Thyroid gland (tissue), 4 donors: ENCODE measurements at regions not wholly inside any gene's neighbourhood (a gene's known extent, or its start where the extent isn't known, plus 50 kb on each side); places are given as distances from the start of the nearest gene placed in this dataset.

Source experiments
- DNase-seq, 2 donors: peaks; one replicate each; pipeline ENCODE4 v3.0.0-alpha.2; 2019
- H3K27ac ChIP-seq, 3 donors: fragments of 200-600 bp; sonication (generic); 1 replicate in 2 of 3; 2 replicates in 1 of 3; pipeline ENCODE4 v1.5.1; 2016 to 2019; ENCODE audit warnings: mild to moderate bottlenecking in 1 of 3, moderate library complexity in 1 of 3
- H3K27me3 ChIP-seq: fragments of 200-600 bp; sonication (generic); one replicate; pipeline ENCODE4 v1.5.1; 2019
- H3K36me3 ChIP-seq, 2 donors: fragments of 200-600 bp; sonication (generic); one replicate each; pipeline ENCODE4 v1.5.1; 2016 to 2019
- H3K4me1 ChIP-seq, 2 donors: fragments of 200-600 bp; sonication (generic); one replicate each; pipeline ENCODE4 v1.5.1; 2017 to 2019
- H3K4me3 ChIP-seq, 3 donors: fragments of 200-600 bp; sonication (generic); replicated peaks in 1 of 3; 1 replicate in 2 of 3; 2 replicates in 1 of 3; pipeline ENCODE4 v1.5.1; 2016; ENCODE audit warnings: mild to moderate bottlenecking in 1 of 3
- H3K9me3 ChIP-seq: fragments of 200-600 bp; sonication (generic); one replicate; pipeline ENCODE4 v1.5.1; 2017
- POLR2A ChIP-seq, 2 donors: fragments of 450-650 bp; IDR thresholded peaks; one replicate each; pipeline ENCODE4 v1.6.1; 2017; ENCODE audit warnings: antibody characterized with exemption in 2 of 2, mild to moderate bottlenecking in 2 of 2, moderate library complexity in 1 of 2
- WGBS, 2 donors: methylation state at CpG; one replicate each; pipeline ENCODE4 v1.1.5; 2017; 5-methylcytosine and 5-hydroxymethylcytosine counted together
- intact Hi-C: fragments of 100-400 bp; cut with DNase I; formaldehyde crosslinking; loops from one replicate; pipeline ENCODE4 v1.15.1; 2023
- TF ChIP-seq, protein P1 (sequence below), 6 experiments: fragments of 200-600 bp in 3 of 6; fragments of 450-650 bp in 3 of 6; sonication (generic) in 3 of 6; IDR thresholded peaks; one replicate each; pipeline ENCODE4 v1.5.1; 2016 to 2019; ENCODE audit warnings: antibody characterized with exemption in 6 of 6, mild to moderate bottlenecking in 2 of 6, inconsistent platforms in 1 of 6, moderate library complexity in 1 of 6

DNA sequence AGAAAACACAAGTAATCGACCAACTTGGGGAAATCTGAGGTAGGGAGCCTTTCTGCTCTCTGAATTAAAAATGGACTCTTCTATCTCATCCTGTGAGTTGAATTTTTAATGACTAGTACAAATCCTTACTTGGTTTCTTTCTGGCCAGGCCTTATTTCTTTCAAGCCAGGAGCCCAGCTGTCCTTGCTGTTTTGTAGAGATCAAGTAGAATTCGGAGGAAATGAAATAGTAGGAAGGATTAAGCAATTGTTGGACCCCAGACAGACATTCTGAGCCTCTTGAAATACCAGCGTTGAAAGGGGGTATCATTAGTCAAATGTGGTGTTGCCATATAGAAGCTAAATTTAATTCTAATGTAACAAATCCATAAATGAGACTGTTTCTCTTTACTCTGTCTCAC lies 53.7 kb upstream of the SMIM15 start:
- TF ChIP-seq POLR2A (IDR thresholded peaks at IDR 0.05), result no peak
- TF ChIP-seq, protein P1, sequence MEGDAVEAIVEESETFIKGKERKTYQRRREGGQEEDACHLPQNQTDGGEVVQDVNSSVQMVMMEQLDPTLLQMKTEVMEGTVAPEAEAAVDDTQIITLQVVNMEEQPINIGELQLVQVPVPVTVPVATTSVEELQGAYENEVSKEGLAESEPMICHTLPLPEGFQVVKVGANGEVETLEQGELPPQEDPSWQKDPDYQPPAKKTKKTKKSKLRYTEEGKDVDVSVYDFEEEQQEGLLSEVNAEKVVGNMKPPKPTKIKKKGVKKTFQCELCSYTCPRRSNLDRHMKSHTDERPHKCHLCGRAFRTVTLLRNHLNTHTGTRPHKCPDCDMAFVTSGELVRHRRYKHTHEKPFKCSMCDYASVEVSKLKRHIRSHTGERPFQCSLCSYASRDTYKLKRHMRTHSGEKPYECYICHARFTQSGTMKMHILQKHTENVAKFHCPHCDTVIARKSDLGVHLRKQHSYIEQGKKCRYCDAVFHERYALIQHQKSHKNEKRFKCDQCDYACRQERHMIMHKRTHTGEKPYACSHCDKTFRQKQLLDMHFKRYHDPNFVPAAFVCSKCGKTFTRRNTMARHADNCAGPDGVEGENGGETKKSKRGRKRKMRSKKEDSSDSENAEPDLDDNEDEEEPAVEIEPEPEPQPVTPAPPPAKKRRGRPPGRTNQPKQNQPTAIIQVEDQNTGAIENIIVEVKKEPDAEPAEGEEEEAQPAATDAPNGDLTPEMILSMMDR (IDR thresholded peaks at IDR 0.05), result no peak
- H3K27ac ChIP-seq, result no peak overlapping the region
- no peaks in the 10 kb centered on the region for H3K4me1 ChIP-seq
- intact Hi-C loops, result no loop called here
- H3K27me3 ChIP-seq, result no peaks in the 10 kb centered on the region
- H3K36me3 ChIP-seq, result no peaks in the 10 kb centered on the region
- H3K9me3 ChIP-seq, result no peaks in the 10 kb centered on the region
- DNase-seq, result no peak
- no peak overlapping the region for H3K4me3 ChIP-seq
- 78 to 81% methylated on average over 3 of the region's 3 CpGs for WGBS, 2 donors

DNA sequence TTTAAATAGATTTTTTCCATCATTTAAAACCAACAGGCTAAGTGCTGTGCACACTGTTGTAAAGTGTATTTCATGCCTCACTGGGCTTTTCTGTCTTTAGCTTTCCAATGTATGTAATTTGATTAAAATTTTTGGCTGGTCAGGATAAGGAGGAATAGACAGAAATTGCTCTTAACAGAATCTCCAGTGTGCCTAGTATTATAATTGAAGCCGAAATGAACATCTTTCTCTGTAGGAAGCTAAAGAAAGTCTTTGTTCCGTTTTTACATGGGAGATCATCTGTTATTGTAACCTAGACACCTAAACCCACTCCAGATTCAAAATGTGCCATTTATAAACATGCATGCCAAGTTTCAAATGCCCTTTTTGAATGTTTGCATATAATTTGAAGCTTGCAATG lies 54.5 kb upstream of the SMIM15 start:
- no peak for DNase-seq
- no peaks in the 10 kb centered on the region for H3K4me1 ChIP-seq
- no peaks in the 10 kb centered on the region for H3K36me3 ChIP-seq
- 91 to 92% methylated on average over 2 of the region's 2 CpGs for WGBS, 2 donors
- no peak overlapping the region for H3K4me3 ChIP-seq
- no peak overlapping the region for H3K27ac ChIP-seq
- intact Hi-C loops, result no loop called here
- H3K9me3 ChIP-seq, result no peaks in the 10 kb centered on the region
- TF ChIP-seq POLR2A (IDR thresholded peaks at IDR 0.05), result no peak
- TF ChIP-seq, protein P1 (IDR thresholded peaks at IDR 0.05), result no peak
- no peaks in the 10 kb centered on the region for H3K27me3 ChIP-seq

DNA sequence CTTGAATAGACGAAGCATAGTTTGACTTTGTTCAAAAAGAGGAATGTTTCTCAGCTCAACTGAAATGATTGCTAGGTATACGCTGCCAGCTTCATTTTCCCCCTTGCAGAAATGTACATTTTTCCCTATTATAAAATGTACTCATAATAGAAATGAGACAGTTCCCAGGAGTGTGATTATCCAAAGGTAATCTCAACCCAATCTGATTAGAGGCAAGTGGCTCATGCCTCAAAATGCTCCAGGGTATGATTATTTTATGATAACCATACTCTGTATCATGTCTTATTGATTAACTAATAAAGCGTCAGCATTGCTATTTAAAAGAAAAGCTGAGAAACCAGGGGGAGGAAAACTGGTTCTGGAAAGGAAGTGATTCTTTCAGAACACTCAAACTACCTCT lies 54.9 kb upstream of the SMIM15 start:
- H3K27ac ChIP-seq, result no peak overlapping the region
- intact Hi-C loops, result no loop called here
- H3K27me3 ChIP-seq, result no peaks in the 10 kb centered on the region
- no peak for TF ChIP-seq POLR2A (IDR thresholded peaks at IDR 0.05)
- TF ChIP-seq, protein P1 (IDR thresholded peaks at IDR 0.05), result no peak
- H3K4me3 ChIP-seq, result no peak overlapping the region
- no peak for DNase-seq
- no peaks in the 10 kb centered on the region for H3K36me3 ChIP-seq
- no peaks in the 10 kb centered on the region for H3K4me1 ChIP-seq
- WGBS, 2 donors, result 85 to 87% methylated on average over 3 of the region's 3 CpGs
- H3K9me3 ChIP-seq, result no peaks in the 10 kb centered on the region

DNA sequence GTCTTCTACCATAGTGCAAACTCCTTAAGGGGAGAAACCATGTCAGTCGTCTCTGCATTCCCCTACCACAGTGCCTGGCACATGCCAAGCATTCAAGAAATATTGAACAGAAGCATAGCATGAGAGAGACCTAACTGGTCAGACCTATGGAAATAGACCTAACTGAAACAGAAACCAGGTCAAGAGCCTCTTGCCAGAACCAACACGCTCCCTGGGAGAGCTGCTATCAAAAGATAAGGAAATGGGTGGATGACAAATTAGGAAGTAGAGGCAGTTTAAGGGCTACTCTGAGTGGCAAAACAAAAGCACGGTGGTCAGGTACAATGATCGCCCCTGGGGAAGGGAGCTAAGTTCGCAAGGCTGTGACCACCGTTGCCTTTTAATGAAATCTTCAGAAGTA lies 66.0 kb upstream of the SMIM15 start:
- no peaks in the 10 kb centered on the region for H3K36me3 ChIP-seq
- TF ChIP-seq, protein P1 (IDR thresholded peaks at IDR 0.05), result no peak
- TF ChIP-seq POLR2A (IDR thresholded peaks at IDR 0.05), result no peak
- H3K27me3 ChIP-seq, result no peaks in the 10 kb centered on the region
- peak overlapping the region in 1 of 3 donors; percentile 7 for H3K4me3 ChIP-seq
- intact Hi-C loops, result no loop called here
- peak; percentile 71 to 72 for DNase-seq
- peaks cover 23 to 29% of the 10 kb centered on the region in 2 donors for H3K4me1 ChIP-seq
- no peaks in the 10 kb centered on the region for H3K9me3 ChIP-seq
- peak overlapping the region; percentile 79 to 87 (median 84) for H3K27ac ChIP-seq
- WGBS, 2 donors, result 28 to 33% methylated on average over 6 of the region's 6 CpGs

DNA sequence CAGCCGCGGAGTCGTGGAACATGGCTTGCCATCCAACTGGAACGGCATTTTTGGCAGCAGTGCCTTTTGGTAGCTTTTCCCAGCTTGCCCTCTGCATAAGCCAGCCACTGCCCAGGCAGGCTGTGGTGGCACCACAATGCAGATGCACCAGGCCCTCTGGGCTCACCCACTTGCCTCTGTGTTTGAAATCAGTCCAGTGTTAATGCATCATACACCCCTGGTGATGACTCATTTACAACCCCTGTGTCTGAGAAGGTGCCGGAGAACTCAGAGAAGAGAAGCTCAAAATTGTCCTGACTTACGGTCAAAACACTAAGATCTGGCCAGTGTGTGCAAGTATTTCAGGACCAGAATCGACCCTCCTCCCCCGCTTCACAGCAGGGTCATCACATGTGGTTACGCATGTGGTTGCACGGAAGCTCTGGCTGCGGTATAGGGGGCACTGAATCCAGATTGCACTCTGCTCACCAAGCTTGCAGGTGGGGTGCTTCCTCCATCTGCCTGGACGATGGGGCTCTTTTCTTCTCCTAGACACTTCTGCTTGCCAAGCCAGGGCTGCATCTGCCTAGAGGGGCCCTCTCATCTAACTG lies 66.5 kb upstream of the SMIM15 start:
- intact Hi-C loops, result no loop called here
- H3K4me3 ChIP-seq, result no peak overlapping the region
- peak overlapping the region; percentile 79 to 87 (median 84) for H3K27ac ChIP-seq
- no peaks in the 10 kb centered on the region for H3K27me3 ChIP-seq
- H3K36me3 ChIP-seq, result no peaks in the 10 kb centered on the region
- peaks cover 23 to 29% of the 10 kb centered on the region in 2 donors for H3K4me1 ChIP-seq
- peak; percentile 89 to 91 for DNase-seq
- H3K9me3 ChIP-seq, result no peaks in the 10 kb centered on the region
- no peak for TF ChIP-seq POLR2A (IDR thresholded peaks at IDR 0.05)
- TF ChIP-seq, protein P1 (IDR thresholded peaks at IDR 0.05), result no peak
- 60 to 66% methylated on average over 9 to 12 of the region's 12 CpGs for WGBS, 2 donors
